Gastrocnemius medialis (tissue), 4 donors: ENCODE measurements at regions not wholly inside any gene's neighbourhood (a gene's known extent, or its start where the extent isn't known, plus 50 kb on each side); places are given as distances from the start of the nearest gene placed in this dataset.

ENCODE experiments used
- ATAC-seq, 2 donors: fragments of 150-250 bp; one replicate each; pipeline ENCODE4 v1.9.1; 2016
- DNase-seq, 2 donors: peaks; one replicate each; pipeline ENCODE4 v3.0.0-alpha.2; 2019
- H3K27ac ChIP-seq, 4 donors: fragments of 200-600 bp; sonication (generic); 1 replicate in 1 of 4; 2 replicates in 3 of 4; pipeline ENCODE4 v1.5.1; 2016 to 2018; ENCODE audit warnings: mild to moderate bottlenecking in 2 of 4, moderate library complexity in 1 of 4
- H3K27me3 ChIP-seq, 3 donors: fragments of 200-600 bp; sonication (generic) in 2 of 3; 1 replicate in 1 of 3; 2 replicates in 2 of 3; pipeline versions ENCODE4 v1.5.1 to v1.6.0; 2016 to 2019; ENCODE audit warnings: mild to moderate bottlenecking in 1 of 3, moderate library complexity in 1 of 3
- H3K36me3 ChIP-seq, 2 donors: fragments of 200-600 bp; sonication (generic) in 1 of 2; one replicate each; pipeline ENCODE4 v1.5.1; 2017 to 2018
- H3K4me1 ChIP-seq, 2 donors: fragments of 200-600 bp; sonication (generic) in 1 of 2; one replicate each; pipeline ENCODE4 v1.5.1; 2016 to 2017; ENCODE audit warnings: mild to moderate bottlenecking in 2 of 2
- H3K4me3 ChIP-seq, 4 donors: fragments of 200-600 bp; sonication (generic) in 3 of 4; 1 replicate in 1 of 4; 2 replicates in 3 of 4; pipeline ENCODE4 v1.5.1; 2016 to 2019; ENCODE audit warnings: mild to moderate bottlenecking in 2 of 4
- H3K9me3 ChIP-seq, 3 donors: fragments of 200-600 bp; sonication (generic) in 2 of 3; 1 replicate in 1 of 3; 2 replicates in 2 of 3; pipeline ENCODE4 v1.5.1; 2016 to 2019
- POLR2A ChIP-seq, 2 donors: fragments of 450-650 bp; IDR thresholded peaks; one replicate each; pipeline ENCODE4 v1.6.1; 2017; ENCODE audit warnings: antibody characterized with exemption in 2 of 2, mild to moderate bottlenecking in 2 of 2, moderate library complexity in 2 of 2
- in situ Hi-C, 4 donors: fragments of 200-750 bp; cut with MboI; loops; one replicate each; pipeline versions ENCODE4 v1.15.0 to v1.8.0; 2017; ENCODE audit warnings: low sequenced_read_pairs in 4 of 4
- intact Hi-C: fragments of 100-400 bp; cut with DNase I; formaldehyde crosslinking; loops from one replicate; pipeline ENCODE4 v1.15.1; 2023; ENCODE audit warnings: low total_unique reads
- TF ChIP-seq, protein P1 (sequence below), 5 experiments: fragments of 450-650 bp in 3 of 5; fragments of 200-600 bp in 2 of 5; sonication (generic) in 2 of 5; IDR thresholded peaks in 4 of 5; conservative IDR thresholded peaks in 1 of 5; 1 replicate in 4 of 5; 2 replicates in 1 of 5; pipeline ENCODE4 v1.5.1; 2016 to 2019; ENCODE audit warnings: antibody characterized with exemption in 5 of 5, mild to moderate bottlenecking in 3 of 5, moderate library complexity in 3 of 5

DNA sequence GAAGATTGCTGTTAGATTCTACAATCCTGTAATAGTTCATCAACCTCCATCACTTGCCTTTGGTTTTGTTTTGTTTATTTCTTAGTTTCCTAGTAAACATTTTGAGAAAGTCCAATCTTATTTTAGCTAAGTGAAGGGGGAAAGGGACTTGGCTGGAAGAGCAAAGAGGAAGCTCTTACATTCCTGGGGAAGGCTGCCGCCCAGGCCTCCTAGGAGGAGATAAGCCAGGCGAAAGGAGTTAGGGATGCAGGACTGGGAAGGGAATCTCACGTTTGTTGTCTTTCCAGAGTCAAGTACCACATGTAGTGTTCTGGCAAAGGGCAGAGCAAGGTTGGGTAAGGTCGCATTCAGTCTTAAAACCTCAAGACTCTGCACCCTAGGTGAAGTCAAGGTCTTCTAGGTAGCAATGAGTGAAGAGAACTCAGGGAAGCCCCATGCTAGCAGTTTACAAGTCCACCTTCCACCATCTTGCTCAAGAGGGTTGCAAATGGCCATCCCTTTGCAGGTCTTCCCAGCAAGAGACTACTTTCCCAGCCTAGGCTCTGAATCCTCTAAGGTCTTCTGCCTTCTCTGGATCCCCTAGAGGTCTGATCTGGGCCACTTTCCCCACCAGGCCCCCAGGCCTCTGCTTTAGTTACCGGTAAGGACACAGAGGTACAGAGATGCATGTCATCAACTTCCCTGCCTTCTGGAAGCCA lies 320.7 kb downstream of the CYP26B1 start:
- no peak overlapping the region for H3K27ac ChIP-seq
- H3K4me1 ChIP-seq, result peaks cover 0 to 14% of the 10 kb centered on the region in 2 donors
- ATAC-seq (no peak), DNase-seq (no peak)
- in situ Hi-C loops (no loop called here), intact Hi-C loops (no loop called here)
- H3K27me3 ChIP-seq, result no peaks in the 10 kb centered on the region
- H3K36me3 ChIP-seq, result no peaks in the 10 kb centered on the region
- TF ChIP-seq, protein P1, sequence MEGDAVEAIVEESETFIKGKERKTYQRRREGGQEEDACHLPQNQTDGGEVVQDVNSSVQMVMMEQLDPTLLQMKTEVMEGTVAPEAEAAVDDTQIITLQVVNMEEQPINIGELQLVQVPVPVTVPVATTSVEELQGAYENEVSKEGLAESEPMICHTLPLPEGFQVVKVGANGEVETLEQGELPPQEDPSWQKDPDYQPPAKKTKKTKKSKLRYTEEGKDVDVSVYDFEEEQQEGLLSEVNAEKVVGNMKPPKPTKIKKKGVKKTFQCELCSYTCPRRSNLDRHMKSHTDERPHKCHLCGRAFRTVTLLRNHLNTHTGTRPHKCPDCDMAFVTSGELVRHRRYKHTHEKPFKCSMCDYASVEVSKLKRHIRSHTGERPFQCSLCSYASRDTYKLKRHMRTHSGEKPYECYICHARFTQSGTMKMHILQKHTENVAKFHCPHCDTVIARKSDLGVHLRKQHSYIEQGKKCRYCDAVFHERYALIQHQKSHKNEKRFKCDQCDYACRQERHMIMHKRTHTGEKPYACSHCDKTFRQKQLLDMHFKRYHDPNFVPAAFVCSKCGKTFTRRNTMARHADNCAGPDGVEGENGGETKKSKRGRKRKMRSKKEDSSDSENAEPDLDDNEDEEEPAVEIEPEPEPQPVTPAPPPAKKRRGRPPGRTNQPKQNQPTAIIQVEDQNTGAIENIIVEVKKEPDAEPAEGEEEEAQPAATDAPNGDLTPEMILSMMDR (IDR thresholded peaks at IDR 0.05 in 4 of 5, conservative IDR thresholded peaks at IDR 0.05 in 1 of 5), result no peak
- TF ChIP-seq POLR2A (IDR thresholded peaks at IDR 0.05), result no peak
- no peak overlapping the region for H3K4me3 ChIP-seq
- H3K9me3 ChIP-seq, result no peaks in the 10 kb centered on the region

DNA sequence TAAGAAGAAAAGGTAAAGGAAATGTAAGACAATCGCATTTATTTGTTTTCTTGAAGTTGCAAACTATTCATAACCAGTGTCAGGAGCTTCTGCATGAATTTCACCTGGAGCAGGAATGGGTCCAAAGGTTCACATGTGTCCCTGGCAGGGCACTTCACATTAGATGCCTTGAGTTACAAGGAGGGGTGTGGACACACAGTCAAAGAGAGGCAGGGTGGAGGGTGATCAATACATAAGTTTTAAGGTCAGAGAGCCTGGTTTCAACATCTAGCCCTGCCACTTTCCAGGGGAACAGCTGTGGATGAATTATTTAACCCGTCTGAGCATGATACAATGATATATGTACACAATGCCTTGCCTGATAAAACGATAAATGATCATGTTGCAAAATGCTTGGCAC lies 321.4 kb downstream of the CYP26B1 start:
- no peaks in the 10 kb centered on the region for H3K27me3 ChIP-seq
- H3K36me3 ChIP-seq, result no peaks in the 10 kb centered on the region
- H3K9me3 ChIP-seq, result no peaks in the 10 kb centered on the region
- ATAC-seq, result no peak
- H3K27ac ChIP-seq, result no peak overlapping the region
- peaks cover 0 to 10% of the 10 kb centered on the region in 2 donors for H3K4me1 ChIP-seq
- H3K4me3 ChIP-seq, result no peak overlapping the region
- intact Hi-C loops, result no loop called here
- in situ Hi-C loops, result no loop called here
- no peak for DNase-seq
- no peak for TF ChIP-seq POLR2A (IDR thresholded peaks at IDR 0.05)
- TF ChIP-seq, protein P1 (IDR thresholded peaks at IDR 0.05 in 4 of 5, conservative IDR thresholded peaks at IDR 0.05 in 1 of 5), result no peak

DNA sequence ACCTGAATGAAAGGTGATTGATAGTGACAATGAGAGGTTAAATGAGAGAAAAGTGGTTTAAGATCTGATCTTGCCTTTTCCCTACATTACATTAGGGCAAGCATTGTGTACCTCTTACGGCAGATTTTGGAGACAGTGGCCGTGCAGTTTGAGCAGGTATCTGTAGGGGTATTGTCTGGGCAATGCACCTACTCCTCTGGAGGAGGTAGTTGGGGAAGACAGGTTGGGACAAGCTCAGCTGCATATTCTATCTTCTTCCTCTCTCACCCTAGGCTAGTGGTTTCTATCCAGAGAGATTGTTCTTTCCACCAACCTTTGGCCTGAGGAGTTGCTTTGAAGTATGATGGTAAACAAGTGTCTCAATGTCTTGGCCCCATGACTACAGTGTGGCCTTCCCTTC lies 323.2 kb downstream of the CYP26B1 start:
- Histone ChIP-seq H3K27me3 (no peaks in the 10 kb centered on the region), H3K4me1 (no peaks in the 10 kb centered on the region), H3K4me3 (no peak overlapping the region), H3K36me3 (no peaks in the 10 kb centered on the region), H3K9me3 (no peaks in the 10 kb centered on the region), H3K27ac (no peak overlapping the region)
- DNase-seq, result no peak
- TF ChIP-seq, protein P1 (IDR thresholded peaks at IDR 0.05 in 4 of 5, conservative IDR thresholded peaks at IDR 0.05 in 1 of 5), result no peak
- TF ChIP-seq POLR2A (IDR thresholded peaks at IDR 0.05), result no peak
- ATAC-seq, result no peak
- intact Hi-C loops, result no loop called here
- in situ Hi-C loops, result loop anchor here in 1 of 4 donors (25.0 kb wide), 2 partner anchors 338 to 763 kb away; no protein-coding TSS in a partner anchor

DNA sequence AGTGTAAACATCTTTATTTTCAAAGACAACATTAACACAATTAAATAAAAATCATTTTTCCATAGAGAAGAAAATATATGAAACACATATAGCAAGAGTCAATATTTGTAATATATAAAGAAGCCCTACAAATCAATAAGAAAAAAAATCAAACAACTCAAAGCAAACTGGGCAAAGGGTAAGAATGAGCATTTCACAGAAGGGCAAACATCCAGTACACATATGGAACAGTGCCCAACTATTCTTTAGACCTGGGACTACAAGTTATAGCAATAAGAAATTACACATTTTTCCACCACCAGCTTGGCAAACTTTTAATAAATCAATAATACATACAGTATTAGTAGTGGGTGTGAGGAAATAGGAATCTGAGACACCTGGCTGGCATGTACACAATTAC lies 324.1 kb downstream of the CYP26B1 start:
- Histone ChIP-seq H3K4me3 (no peak overlapping the region), H3K36me3 (no peaks in the 10 kb centered on the region), H3K27me3 (no peaks in the 10 kb centered on the region), H3K4me1 (no peaks in the 10 kb centered on the region), H3K9me3 (no peaks in the 10 kb centered on the region), H3K27ac (no peak overlapping the region)
- DNase-seq (no peak), ATAC-seq (no peak)
- intact Hi-C loops (no loop called here), in situ Hi-C loops (loop anchor here in 1 of 4 donors (25.0 kb wide), 2 partner anchors 339 to 764 kb away; no protein-coding TSS in a partner anchor)
- TF ChIP-seq POLR2A (IDR thresholded peaks at IDR 0.05), result no peak
- TF ChIP-seq, protein P1 (IDR thresholded peaks at IDR 0.05 in 4 of 5, conservative IDR thresholded peaks at IDR 0.05 in 1 of 5), result no peak
